LoVo (cell line): ENCODE measurements at regions not wholly inside any gene's neighbourhood (a gene's known extent, or its start where the extent isn't known, plus 50 kb on each side); places are given as distances from the start of the nearest gene placed in this dataset.

Experiments
- DNase-seq: peaks from one replicate; pipeline ENCODE4 v3.0.0-alpha.2; 2016; ENCODE audit warnings: low spot score

DNA sequence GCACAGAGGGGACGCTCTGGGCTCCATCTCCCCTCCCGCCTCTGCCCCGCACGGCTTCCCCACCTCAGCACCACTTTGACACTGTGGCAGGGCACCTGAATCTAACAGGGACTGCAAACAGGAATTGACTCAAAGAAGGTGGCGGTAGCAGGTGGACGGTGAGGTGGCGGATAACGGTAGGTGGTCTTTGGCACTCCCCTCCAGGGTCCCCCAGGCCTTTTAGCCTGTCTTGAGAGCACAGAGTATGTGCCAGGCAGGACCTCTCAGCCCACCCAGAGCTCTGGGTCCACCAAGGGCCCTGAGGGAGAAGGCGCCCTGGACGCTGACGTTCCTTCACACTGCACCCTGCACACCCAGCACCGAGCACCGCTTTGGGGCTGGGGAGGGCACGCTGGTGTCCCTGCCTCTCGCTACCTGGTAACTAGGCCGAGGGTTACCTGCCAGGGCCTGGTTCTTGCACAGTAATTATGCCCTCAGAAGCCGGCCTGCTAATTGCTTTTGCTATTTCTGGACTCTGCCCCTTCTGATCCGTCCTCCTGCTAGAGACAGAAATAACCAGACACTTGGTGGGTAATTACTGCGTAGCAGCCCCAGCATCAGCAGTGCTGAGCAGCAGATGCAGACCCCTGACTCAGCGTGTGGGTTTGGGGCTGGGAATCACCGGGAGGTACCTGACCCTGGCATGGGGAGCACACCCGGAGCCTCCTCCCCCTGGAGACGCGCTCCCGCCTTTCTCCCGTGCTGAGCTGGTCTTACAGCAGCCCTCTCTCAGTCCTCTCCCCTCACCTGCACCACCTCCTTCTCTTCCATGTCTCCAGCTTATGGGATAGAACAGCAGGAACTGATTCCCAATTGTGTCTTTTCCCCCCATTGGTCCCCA is 103.3 kb upstream of the B3GAT1 start:
- DNase-seq: no peak

DNA sequence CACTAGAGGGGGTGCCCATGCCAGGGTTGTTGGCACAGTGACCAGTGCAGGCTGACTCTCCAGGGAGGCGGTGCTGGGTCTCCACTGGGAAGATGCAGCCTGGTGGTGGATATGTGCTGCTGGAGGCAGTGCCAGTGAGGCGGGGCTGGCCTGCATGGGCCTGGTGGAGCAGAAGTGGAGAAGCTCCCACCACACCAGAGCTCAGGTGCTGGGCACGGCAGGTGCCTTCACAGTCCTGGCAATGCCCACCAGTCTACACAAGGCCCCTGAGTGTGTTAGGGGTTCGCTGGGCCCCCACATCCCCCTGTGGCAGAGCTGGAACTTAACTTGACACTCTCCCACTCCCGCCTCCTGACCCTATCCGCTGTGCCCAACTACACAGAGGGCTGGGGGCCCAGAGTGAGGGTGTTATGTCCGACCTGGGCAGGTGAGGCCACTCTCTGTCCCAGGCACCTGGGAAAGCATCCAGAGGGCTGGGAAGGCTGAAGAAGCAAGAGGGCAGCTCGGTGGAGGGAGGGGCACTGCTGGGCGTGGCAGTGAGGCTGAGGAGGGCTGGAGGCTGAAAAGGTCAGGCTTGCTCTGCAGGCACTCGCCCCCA is 102.4 kb upstream of the B3GAT1 start:
- DNase-seq: no peak

DNA sequence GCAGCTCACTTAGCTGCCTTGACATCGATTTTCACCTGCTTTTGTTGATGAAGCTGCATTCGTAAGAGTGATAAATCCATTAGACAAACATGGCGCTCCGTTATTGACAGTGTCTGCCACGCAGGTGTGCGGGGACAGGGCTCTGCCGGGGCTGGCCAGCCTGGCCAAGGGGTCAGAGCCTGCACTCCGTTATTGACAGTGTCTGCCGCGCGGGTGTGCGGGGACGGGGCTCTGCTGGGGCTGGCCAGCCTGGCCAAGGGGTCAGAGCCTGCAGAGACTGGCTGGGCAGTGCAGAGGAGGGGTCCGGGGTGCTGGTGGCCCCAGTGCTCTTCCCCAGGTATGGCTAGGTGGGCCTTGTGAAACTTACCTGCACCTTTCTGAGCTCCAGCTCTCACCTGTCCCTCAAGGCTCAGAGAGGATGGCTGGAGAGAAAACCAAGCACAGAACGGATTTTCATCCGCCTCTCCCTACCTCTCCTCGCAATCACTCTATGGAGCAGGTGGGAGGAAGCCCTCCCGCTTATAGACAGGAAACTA is 101.6 kb upstream of the B3GAT1 start:
- DNase-seq: no peak

DNA sequence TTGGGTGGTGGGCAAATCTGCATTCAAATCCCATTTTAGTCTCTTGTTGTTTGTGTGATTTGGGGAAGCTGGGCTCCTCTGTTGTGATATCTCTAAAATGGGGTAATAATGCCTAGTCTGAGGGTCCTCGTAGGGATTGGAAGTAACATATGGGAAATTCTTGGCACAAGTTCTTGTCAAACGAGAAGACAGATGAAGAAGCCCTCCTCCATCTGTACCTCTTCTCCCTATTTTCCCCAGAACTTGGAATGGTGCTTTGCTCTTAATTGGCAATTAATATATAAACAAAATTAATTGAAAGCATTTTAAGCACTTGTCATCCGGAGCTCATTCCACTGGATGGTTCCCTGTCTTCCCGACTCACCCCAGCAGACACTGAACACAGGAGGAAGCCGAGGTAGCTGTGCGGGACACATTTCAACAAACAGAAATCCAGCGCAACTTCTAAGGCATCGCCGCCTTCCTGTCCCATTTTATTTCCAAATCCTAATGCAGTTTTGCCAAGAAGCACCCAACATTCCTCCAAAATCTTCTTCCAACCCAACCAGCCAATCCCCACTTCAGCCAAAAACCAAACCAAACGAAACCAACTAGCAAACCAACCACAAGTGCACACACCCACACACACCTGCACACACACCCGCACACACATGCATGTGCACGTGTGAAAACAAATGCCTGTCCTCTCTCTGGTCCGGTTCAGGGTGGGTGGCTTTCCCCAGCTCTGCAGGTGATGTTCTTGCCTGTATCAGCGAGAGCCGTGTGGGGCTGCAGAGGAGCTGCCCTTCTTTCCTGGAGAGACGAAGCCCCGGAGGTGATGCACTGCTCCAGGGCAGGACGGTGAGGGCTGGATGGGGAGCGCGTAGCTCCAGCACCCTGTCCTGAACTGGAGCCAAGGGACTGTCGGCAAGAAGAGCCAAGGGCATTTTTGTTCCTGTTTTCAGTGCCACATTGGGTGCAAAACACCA is 100.8 kb upstream of the B3GAT1 start:
- DNase-seq: no peak

DNA sequence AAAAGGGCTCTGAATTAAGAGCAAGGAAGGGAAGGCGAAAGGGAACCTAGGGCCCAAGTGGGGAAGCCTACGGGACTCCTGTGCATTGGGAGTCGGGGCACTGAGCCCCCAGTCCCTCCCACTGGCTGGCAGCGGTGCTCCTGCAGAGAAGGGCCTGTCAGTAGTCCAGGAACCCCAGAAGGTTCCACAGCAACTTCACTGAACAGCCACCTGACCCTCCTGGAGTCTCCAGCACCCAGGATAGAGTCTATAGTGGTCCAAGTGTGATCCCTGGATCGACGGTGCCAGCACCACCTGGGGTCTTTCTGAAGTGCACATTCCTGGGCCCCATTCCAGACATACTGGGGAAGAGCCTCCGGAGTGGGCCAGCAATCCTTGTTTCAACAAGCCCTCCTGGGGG is 100.0 kb upstream of the B3GAT1 start:
- DNase-seq: no peak

DNA sequence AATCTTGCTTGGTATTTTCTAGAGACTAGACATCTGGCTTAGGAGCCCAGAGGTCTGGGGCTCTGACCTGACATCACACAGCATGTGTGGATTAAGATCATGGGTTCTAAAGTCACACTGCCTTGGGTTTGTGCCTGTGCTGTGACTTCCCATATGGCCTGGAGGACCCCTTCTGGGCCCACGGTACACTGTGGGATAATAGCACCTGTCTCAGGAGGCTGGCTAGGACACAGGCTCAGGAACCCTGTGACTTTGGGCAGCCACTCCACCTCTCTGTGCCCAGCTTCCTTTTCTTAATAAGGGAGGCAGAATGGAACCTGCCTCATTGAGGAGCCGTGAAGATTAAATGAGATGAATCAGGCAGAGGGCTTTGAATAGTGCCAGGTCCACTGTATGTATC is 99.2 kb upstream of the B3GAT1 start:
- DNase-seq: no peak

DNA sequence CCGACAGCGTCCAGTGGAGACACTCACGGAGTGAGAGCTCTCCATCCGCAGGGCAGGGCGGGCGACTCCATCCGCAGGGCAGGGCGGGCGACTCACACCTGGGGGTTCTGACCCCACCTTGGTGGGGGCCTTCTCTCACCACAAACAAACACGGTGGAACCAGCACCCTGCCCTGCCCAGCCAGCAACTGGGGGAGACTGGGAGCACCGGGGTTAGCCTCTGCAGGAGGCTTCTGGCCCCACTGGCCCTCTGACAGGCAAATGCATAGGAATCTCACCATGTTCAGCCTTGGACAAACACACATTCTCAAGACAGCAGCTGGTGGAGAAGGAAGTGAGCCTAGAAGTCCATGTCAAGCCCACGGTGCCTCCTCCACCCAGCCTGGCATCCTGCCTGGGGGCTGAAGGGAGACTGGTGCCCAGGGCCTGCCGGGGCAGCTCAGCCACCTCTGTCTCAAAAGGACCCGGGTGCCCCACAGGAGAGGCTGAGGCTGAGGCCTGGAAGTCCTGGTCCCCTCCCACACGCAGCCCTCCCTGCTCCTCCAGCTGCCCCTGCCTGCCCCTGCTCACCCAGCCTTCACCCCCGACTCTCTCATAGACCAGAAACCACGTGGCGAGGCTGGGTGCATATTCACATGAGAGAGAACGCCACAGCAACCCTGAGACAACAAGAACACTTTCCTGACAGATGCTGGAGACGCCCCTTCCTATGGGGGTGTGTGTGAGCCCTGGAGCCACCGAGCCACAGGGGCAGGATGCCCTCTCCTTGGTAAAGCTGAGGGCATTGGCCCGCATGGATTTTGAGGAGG is 98.4 kb upstream of the B3GAT1 start:
- DNase-seq: no peak

DNA sequence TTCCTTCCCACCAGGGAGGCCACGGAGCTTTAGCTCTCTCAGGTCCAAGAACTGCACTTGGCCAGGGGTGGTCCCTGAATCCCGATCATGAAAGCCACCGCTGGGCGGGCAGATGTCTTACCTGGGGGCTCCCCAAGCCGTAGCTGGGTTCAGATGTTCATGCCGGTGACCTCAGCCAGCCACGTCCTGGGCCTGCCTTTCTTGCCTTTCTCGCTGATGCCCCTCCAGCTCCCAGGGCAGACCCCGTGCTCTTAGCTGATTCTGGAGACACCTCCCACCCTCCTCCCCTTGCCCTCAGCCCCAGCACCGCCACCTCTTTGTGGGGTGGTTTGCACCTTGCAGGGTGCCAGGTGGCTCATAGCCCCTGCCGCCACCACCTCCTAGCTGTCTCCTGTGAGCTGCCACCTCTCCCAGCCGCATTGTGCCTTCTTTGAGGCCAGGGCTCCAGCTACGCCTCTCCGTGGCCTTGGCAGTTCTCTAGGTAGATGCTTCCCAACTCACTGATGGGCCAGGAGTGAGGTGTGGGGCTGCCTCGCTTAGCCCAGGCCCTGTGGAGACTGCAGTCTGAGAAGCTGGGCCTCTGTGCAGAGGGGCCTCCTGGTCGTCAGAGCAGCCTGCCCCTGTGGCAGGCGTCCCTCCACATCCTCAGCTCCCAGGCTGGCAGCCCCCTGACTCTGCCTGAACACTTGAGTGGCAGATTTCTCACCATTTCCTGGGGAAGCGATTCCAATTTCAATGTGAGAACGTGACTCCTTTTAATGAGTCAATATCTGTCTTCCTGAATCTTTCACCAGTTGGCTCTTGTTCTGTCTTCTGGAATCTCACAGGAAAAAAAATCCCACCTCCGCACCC is 97.6 kb upstream of the B3GAT1 start:
- DNase-seq: no peak

DNA sequence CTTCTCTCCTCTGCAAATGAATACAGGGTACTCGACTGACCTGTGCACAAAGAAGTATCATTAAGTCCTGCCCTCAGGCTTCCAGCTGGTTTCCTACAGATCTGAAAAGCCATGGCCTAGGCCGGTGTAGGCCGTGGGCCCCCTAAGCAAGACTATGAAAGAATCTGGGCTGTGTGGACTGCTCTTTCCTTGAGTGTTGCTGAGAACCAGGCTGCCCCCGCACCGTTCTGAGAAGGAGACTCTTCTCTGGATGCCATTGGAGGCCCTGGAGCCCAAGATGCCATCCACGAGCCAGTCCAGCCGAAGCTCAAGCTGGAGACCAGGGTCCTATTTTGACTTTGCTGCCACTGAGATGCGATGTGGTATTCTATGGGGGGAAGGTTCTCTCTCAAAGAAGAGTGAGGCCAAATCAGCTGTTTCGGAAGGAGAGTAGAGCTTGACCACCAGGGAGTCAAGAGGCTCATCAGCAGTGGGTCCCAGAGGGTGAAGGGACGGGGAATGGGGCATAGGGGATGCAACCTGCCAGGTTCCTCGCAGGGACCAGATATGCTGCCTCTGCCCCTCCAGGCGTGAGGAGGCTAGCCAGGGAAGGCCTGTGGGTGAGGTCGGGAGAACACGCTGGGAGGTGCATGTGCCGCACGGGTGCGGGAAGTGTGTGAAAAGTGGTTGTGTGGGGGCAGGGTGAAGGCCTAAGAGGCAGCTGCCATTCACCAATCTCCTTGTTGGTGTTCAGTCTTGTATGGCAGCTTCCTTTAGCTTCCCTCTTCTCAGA is 96.4 kb upstream of the B3GAT1 start:
- DNase-seq: no peak

DNA sequence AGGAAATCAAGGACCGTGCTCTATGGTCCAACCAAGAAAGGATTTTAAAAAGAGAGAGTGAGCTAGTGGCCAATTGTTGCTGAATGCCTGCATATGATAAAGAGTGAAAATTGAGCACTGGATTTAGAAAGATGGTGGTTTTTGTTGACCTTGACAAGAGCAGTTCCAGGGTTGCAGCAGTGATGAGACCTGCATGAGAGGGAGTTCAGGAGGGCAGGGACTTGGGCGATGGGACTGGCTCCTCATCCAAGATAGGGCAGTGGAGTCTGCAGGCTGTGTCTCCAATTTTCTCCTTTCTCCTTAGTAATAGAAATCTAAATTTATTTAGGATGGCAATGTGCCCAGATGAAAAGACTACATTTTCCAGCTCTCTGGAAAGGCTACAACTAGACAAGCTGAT is 94.0 kb upstream of the B3GAT1 start:
- DNase-seq: no peak

DNA sequence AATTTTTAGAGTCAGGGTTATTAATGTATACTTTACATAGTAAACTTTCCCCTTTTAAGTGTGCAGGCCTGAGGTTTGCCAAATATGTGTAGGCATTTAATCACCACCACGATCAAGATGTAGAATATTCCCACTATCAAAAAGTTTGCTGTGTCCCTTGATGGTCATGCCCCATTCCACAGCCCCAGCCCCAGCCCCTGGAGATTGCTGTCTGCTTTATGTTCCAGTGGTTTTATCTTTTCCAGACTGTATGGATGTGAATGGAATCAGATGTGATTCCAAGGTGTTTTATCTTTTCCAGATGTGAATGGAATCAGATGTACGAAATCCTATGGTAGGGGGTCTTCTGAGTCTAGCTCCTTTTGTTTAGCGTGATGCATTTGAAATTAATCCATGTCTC is 93.1 kb upstream of the B3GAT1 start:
- no peak for DNase-seq

DNA sequence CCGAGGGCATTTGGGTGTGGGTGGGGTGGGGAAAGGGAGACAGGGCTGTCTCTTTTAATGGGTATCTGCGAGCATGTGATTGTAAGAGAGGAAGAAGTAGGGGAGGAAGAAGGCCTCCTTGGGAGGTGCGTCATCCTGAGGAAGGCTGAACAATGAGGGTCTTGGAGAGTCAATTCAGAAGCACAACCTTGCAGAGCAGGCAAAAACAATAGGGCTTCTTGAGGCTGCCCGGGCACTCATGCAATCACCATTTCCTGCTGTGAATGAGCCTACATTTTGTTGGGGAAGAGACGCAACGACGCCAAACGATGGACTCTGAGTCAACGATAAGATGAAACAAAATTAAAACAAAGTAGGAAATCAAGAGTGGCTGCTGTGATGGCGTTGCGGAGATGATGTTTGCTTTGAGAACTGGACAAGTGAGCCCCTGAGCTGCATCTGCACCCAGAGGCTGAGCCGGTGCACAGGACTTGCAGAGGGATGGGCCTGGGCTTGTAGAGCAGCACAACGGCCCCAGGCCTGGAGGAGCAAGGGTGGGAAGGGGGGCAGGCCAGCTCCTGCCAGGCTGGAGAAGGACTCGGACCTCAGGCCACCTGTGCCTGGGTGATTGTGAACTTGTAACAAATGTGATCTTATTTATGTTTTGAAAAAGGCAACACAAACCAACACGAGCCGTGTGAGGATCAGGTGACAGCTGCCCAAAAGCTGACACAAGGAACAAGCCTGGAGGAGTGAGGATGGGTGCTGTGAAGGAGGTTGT is 92.3 kb upstream of the B3GAT1 start:
- no peak for DNase-seq

DNA sequence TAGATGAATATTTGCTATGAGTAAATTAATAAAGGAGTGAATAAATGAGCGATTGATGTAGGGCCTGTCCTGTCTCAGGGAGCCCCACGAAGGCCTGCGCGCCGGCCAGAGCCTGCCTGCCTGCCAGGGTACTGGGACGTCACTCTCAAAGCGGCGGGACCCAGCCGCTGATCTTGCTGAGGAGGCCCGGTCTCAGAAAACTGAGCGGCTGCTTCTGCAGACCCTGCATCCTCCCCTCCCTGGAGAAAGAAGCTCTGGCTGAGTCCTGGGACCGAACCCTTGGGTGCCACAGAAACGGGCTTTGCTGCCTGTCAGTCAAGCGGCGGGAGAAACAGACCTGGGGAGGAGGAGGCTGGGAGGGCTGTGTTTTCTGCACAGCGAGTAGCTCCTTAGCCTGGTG is 91.6 kb upstream of the B3GAT1 start:
- DNase-seq: no peak

DNA sequence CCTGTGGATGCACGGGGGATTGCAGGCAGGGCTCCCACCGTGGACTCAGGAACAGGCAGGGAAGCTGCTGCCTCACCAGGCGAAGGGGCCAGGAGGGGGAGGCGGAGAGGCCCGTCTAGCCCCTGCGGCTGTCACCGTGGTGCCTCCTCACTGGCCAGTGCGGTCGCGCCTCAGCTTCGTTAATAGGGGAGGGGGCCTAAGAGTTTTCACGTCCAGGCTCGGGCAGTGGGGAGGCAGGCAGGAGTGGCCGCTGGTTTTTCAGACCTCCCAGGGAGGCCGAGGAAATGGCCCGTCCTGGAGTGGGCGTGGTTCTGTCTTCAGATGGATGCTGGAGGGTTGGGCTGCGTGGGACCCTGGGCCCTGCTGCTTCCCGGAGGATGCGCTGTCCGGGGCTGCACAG is 91.1 kb upstream of the B3GAT1 start:
- DNase-seq: no peak

DNA sequence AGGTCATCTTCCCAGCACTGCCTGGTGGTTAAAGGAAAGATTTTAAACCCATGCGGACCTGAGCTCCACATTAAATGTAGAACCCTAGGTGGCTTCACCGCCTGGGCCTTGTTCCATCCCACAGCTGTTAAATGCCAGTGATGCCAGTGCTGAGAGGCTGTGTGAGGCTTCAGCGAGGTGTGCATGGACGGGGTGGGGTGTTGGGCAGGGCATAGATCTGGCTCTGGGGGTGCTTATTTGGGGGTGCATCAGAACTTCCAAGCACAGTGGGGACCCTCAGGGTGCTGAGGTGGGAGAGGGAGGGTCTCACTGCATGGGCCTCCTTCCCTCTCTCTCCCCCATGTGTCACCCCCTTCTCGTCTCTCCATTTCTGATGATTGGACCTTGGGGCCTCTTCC is 90.1 kb upstream of the B3GAT1 start:
- DNase-seq: no peak

DNA sequence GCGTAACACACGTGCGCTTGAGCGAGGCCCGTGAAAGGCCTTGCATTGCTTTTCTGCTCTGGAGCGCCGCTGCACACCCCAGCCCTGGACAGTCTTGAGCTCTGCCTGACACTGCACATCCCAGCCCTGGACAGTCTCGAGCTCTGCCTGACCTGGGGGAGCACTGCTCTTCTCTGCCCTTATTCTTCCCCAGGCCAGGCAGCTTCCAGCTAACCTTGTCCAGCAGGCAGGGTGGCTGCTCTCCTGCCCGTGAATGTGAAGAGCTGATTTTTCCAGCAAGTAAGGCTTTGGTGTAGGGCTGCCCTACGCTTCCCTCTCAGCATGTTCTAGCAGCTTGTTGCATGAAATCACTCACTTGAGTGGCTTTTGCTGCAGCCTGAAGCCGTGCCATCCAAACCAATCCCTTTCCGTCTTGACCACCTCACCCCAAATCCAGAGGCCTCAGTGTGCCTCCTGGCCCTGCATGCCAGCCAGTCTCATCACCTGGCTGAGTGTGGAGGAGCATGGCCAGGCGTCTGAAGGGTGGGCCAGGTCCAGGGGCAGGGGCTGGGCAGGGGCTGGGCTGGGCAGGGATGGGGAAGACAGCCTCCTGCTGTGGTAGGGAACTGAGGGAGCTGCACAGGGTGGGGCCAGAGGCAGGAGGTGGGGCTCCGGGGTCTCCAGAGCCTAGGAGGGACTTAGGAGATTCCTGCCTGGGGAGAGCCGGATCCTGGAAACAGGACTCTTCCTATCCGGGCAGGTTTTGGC is 89.5 kb upstream of the B3GAT1 start:
- DNase-seq: no peak

DNA sequence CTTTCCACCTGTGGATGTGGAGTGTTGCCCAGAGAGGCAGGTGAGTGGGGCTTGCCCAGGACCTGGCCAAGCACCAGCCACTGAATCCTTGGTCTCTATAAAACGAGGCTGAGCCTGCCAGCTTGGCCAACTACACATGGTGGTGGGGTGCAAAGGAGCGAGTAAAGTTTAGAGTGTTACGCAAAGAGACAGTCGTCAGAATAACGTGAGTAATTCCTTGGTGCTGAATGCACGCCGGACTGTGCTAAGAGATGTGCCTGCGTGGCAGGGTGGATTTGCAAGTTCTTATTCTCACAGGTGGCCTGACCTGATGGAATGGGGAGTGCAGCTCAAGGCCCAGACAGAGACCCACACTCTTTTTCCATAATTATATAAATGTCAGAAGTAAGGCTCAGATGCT is 88.6 kb upstream of the B3GAT1 start:
- no peak for DNase-seq

DNA sequence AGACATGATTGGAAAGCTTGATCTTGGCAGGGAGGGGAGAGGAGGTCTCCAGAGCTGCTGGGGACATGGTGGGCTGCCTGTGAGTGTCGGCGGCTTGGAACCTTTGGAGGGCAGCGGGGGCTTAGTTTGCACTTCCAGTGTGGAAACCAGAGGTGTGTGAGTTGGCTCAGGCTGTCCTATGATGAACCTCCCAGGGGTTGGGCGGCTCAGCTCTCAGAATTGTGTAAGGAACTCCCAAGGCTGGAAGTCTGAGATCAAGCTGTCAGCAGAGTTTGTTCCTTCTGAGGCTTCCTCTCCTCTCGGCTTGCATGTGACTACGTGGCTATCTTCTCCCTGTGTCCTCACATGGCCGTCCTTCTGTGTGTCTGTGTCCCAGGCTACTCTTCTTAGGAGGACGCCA is 87.9 kb upstream of the B3GAT1 start:
- DNase-seq: no peak
